ENCODE measurements at regions not wholly inside any gene's neighbourhood (a gene's known extent, or its start where the extent isn't known, plus 50 kb on each side); places are given as distances from the start of the nearest gene placed in this dataset.

DNA sequence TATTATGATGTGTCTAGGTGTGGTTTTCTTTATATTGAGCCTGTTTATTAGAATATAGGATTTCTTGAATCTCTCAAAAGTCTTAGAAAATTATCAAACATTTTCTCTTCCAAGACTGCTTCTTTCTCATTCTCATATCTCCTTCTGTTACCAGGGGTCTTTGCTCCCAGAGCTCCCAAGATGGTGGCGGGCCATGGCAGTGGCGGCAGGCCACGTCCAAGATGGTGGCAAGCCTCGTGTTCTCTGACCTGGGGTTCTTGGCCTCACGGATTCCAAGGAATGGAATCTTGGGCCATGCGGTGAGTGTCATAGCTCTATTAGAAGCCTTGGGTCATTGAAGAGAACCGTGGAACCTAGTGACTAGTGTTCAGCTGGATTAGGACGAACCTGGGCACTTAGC is 248.9 kb downstream of the SMARCA2 start:
- TF ChIP-seq MAX (IDR thresholded peaks at IDR 0.05; ENCODE audit: insufficient read depth, insufficient read length) (no peak), POLR2AphosphoS5 (IDR thresholded peaks at IDR 0.05; ENCODE audit: insufficient read depth, low read depth, low read length) (no peak), EZH2 (IDR thresholded peaks at IDR 0.05; ENCODE audit: borderline replicate concordance, low read depth, low read length, severe bottlenecking) (no peak), MYC (IDR thresholded peaks at IDR 0.05; ENCODE audit: low read depth, low read length) (no peak), POLR2A (IDR thresholded peaks at IDR 0.05; ENCODE audit: low read depth, low read length) (no peak), JUN (IDR thresholded peaks at IDR 0.05; ENCODE audit: borderline replicate concordance, insufficient read depth, insufficient read length, low read depth) (no peak), FOS (IDR thresholded peaks at IDR 0.05; ENCODE audit: borderline replicate concordance, insufficient read depth, low read length) (no peak), GATA2 (IDR thresholded peaks at IDR 0.05; ENCODE audit: insufficient read depth, insufficient read length, low read depth, low read length) (no peak)
- TF ChIP-seq, protein P1, sequence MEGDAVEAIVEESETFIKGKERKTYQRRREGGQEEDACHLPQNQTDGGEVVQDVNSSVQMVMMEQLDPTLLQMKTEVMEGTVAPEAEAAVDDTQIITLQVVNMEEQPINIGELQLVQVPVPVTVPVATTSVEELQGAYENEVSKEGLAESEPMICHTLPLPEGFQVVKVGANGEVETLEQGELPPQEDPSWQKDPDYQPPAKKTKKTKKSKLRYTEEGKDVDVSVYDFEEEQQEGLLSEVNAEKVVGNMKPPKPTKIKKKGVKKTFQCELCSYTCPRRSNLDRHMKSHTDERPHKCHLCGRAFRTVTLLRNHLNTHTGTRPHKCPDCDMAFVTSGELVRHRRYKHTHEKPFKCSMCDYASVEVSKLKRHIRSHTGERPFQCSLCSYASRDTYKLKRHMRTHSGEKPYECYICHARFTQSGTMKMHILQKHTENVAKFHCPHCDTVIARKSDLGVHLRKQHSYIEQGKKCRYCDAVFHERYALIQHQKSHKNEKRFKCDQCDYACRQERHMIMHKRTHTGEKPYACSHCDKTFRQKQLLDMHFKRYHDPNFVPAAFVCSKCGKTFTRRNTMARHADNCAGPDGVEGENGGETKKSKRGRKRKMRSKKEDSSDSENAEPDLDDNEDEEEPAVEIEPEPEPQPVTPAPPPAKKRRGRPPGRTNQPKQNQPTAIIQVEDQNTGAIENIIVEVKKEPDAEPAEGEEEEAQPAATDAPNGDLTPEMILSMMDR (IDR thresholded peaks at IDR 0.05; ENCODE audit: extremely low read depth in 1 of 2, insufficient read depth in 1 of 2, low read depth in 1 of 2, low read length in 2 of 2), result no peak
- no peak overlapping the region for H3K4me3 ChIP-seq (replicated peaks in 1 of 3; ENCODE audit: insufficient read depth in 1 of 3, low read depth in 1 of 3, low read length in 3 of 3)
- no TSS peak for BruUV-seq (replicated peaks)
- no peaks in the 10 kb centered on the region for H3K79me2 ChIP-seq (ENCODE audit: control insufficient read depth, insufficient read depth, low read length)
- no peaks in the 10 kb centered on the region for H3K4me1 ChIP-seq (ENCODE audit: control insufficient read depth, extremely low read depth, insufficient read depth, low read length)
- dilution Hi-C loops (cut with MboI; ENCODE audit: extremely low pct_ligation_motif_present, low sequenced_read_pairs), result no loop called here
- H3K9ac ChIP-seq (replicated peaks; ENCODE audit: extremely low read depth, insufficient read depth, low read length), result no peak overlapping the region
- FAIRE-seq (no peak), DNase-seq (ENCODE audit: low read depth, low spot score) (no peak)
- ChIA-PET POLR2A (no interaction called here), CTCF (interaction anchor here (1.0 to 1.1 kb wide), 2 partner anchors 17 to 464 kb away, joined by 3 to 5 read pairs; no protein-coding TSS in a partner anchor)
- H2AFZ ChIP-seq (ENCODE audit: low read depth, low read length), result no peak overlapping the region
- H3K27ac ChIP-seq (ENCODE audit: insufficient read depth, low read depth, low read length), result no peak overlapping the region
- no peaks in the 10 kb centered on the region for H3K36me3 ChIP-seq (ENCODE audit: control insufficient read depth in 2 of 2, extremely low read depth in 1 of 2, insufficient read depth in 2 of 2, low read length in 2 of 2)
- H3K4me2 ChIP-seq (ENCODE audit: insufficient read depth, low read length), result no peak overlapping the region
- H3K27me3 ChIP-seq (ENCODE audit: control insufficient read depth in 2 of 2, insufficient read depth in 2 of 2, low read length in 2 of 2), result no peaks in the 10 kb centered on the region
- no peaks in the 10 kb centered on the region for H4K20me1 ChIP-seq (replicated peaks; ENCODE audit: control insufficient read depth, extremely low read depth, insufficient read depth, low read length)
- no peaks in the 10 kb centered on the region for H3K9me1 ChIP-seq (replicated peaks; ENCODE audit: control insufficient read depth, extremely low read depth, insufficient read depth, low read length)
- no peaks in the 10 kb centered on the region for H3K9me3 ChIP-seq (replicated peaks; ENCODE audit: control insufficient read depth, insufficient read depth, low read length)
- intact Hi-C loops (cut with micrococcal nuclease), result no loop called here
